LNCAP (cell line): ENCODE measurements at regions not wholly inside any gene's neighbourhood (a gene's known extent, or its start where the extent isn't known, plus 50 kb on each side); places are given as distances from the start of the nearest gene placed in this dataset.

Experiments used
- TF ChIP-seq, protein P1 (sequence below): fragments of 450-650 bp; IDR thresholded peaks from 2 replicates; pipeline ENCODE4 v1.5.1; 2017; ENCODE audit warnings: mild to moderate bottlenecking

DNA sequence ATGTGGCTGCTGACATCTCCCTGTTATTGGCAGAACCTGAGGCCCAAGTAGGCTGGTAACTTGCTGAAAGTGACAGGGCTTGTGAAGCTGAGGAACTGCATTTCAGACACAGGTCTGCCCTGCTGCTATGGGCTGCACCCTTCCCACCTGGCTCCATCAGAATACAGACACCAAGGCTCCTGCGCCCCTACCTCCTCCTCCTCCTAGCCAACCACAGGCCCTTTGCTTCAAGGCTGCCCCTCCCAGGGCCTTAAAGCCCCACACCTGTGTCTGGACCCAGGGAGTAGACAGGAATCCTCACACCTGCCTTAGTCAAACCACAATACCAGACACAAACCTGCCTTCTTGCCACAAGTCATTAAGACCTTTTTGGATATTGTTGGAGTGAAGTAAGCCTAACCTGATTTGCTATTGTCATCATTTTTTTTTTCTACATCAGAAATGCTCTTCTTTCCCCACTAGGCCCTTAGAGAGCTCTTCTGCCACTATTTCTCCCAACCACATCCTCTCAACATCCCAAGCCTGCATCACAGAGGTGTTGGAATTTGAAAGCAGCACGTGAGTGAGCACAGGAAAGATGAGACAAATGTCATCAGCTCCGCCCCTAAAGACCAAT is 489.7 kb downstream of the EIPR1 start:
- TF ChIP-seq, protein P1, sequence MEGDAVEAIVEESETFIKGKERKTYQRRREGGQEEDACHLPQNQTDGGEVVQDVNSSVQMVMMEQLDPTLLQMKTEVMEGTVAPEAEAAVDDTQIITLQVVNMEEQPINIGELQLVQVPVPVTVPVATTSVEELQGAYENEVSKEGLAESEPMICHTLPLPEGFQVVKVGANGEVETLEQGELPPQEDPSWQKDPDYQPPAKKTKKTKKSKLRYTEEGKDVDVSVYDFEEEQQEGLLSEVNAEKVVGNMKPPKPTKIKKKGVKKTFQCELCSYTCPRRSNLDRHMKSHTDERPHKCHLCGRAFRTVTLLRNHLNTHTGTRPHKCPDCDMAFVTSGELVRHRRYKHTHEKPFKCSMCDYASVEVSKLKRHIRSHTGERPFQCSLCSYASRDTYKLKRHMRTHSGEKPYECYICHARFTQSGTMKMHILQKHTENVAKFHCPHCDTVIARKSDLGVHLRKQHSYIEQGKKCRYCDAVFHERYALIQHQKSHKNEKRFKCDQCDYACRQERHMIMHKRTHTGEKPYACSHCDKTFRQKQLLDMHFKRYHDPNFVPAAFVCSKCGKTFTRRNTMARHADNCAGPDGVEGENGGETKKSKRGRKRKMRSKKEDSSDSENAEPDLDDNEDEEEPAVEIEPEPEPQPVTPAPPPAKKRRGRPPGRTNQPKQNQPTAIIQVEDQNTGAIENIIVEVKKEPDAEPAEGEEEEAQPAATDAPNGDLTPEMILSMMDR = no peak

DNA sequence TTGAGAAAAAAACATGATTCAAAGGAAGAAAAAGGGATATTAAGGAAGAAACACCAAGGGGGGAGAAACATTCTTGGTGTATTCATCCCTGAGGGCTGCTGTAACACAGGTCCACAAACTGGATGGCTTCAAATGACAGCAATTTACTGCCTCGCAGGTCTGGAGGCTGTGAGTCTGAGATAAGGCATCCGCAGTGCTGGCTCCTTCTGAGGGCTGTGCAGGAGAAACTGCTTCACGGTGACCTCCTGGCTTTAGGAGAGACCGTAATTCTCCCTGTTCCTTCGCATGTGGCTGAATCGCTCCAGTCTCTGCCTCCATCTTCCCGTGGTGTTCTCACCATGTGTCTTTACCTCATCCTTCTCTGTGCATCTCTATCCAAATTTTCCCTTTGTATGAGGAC is 490.7 kb downstream of the EIPR1 start:
- TF ChIP-seq, protein P1 = no peak

DNA sequence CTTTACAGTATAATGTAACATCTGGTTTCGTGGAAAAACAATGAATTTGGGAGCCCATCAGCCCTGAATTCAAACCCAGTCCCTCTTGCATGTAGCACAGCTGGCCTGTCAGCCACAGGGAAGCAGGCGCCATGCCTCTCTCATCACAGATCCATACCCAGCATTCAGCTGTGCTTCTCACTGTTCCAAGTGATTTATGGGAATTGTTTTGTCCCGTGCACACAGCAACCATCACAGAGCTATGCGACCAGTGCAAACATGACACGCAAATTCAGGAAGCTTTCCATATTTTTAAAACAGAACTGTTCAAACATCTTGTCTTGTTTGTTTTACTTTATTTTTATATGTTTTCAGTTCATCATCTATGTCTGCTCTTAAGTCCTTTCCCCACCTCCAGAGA is 496.1 kb downstream of the EIPR1 start:
- TF ChIP-seq, protein P1 = no peak

DNA sequence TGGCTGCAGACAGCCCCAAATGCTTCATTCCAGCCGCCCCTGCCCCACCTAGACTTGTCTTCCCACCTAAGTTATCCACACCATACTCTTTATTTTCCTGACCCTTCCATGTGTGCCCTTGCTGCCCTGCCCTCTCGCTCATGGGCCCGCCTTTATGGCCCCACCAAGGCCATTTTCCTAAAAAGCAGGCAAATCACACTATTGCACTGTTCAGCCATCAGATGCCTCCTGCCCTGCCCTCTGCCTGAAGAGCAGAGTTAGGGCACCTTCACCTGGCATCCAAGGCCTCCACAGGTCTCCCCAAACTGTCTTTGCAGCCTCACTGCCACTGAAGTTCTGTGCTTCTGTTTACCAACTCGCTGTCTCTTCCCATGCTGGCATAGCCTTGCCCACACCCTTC is 496.7 kb downstream of the EIPR1 start:
- TF ChIP-seq, protein P1 = no peak

DNA sequence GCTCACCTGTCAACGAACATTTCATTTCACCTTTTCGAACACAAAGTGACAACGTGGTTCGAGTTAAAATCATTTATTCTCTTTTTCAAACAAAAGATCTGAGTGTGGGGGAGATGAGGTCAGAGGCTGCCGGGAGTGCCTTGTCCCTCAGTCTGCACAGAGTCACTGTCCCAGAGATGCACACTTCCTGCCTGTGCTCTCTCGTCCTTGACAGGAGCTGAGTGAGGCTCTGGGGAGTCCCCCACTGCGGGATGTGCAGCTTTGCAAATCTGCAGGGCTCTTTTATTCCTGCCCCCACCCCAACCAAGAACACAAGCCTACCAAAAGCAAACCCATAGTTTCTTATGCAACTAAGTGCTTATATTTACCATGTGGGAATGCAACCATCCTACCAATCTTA is 497.8 kb downstream of the EIPR1 start:
- TF ChIP-seq, protein P1 = no peak

DNA sequence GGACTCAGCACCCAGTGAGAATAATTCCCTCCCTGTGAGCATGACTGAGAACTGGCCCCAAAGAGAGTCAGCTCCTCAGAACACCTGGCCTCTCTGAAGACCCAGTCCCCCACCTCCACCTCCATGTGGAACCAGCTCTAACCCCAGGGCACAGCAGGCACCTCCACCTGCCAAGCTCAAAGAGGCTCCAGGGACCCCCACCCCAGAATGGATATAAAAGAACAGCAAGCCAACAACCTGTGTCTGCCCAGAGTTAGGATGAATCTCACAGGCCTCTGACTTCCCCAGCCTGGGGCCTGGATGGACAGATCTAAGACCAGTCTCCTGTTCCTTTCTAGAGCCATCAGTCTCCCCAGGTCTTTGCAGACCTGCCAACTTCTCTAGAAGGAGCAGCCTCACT is 498.5 kb downstream of the EIPR1 start:
- TF ChIP-seq, protein P1 = no peak

DNA sequence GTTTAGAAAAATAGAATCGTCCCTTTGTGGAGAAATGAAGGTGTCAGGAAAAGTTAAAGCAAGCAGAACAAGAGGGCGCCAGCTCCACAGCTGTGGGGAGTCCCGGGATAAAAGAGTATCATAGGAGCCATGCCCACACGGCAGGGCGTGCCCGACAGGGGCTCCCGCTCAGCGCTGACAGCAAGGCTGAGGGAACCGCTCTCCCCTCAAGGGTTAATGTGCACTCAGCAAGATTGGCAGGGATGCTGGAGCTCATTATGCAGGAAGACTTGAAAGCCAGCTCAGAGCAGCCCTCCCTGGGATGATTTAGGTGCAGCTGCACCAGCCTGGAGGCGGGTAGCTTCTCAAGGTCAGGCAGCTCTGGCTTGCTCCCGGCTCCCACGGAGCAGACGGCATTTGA is 500.2 kb downstream of the EIPR1 start:
- TF ChIP-seq, protein P1 = no peak
